ENCODE measurements at regions not wholly inside any gene's neighbourhood (a gene's known extent, or its start where the extent isn't known, plus 50 kb on each side); places are given as distances from the start of the nearest gene placed in this dataset.

- ChIA-PET CTCF (no interaction called here), POLR2A (no interaction called here)
Measured at GRCh38 chr17:33811984-33812577, 443.0 kb upstream of the CCL2 start.

GRCh38 chr17:33814852-33815251 lies 440.2 kb upstream of the CCL2 start:
- ChIA-PET POLR2A (no interaction called here), CTCF (no interaction called here)
- no peak overlapping the region for H3K4me3 ChIP-seq (ENCODE audit: low read depth, low read length)
- no peaks in the 10 kb centered on the region for H3K27me3 ChIP-seq (ENCODE audit: control insufficient read depth, insufficient read depth, low read length)
- TF ChIP-seq CTCF (IDR thresholded peaks at IDR 0.05; ENCODE audit: insufficient read depth, low read depth, low read length), result no peak
- DNase-seq (ENCODE audit: low read depth), result no peak
- H3K36me3 ChIP-seq (ENCODE audit: control insufficient read depth, insufficient read depth, low read length), result no peaks in the 10 kb centered on the region

More at GRCh38 chr17:33811984-33812577, 443.0 kb upstream of the CCL2 start:
- no peak overlapping the region for H3K4me3 ChIP-seq (ENCODE audit: low read depth, low read length)
- TF ChIP-seq CTCF (IDR thresholded peaks at IDR 0.05; ENCODE audit: insufficient read depth, low read depth, low read length), result no peak
- no peaks in the 10 kb centered on the region for H3K27me3 ChIP-seq (ENCODE audit: control insufficient read depth, insufficient read depth, low read length)
- no peak for DNase-seq (ENCODE audit: low read depth)
- no peaks in the 10 kb centered on the region for H3K36me3 ChIP-seq (ENCODE audit: control insufficient read depth, insufficient read depth, low read length)

DNA sequence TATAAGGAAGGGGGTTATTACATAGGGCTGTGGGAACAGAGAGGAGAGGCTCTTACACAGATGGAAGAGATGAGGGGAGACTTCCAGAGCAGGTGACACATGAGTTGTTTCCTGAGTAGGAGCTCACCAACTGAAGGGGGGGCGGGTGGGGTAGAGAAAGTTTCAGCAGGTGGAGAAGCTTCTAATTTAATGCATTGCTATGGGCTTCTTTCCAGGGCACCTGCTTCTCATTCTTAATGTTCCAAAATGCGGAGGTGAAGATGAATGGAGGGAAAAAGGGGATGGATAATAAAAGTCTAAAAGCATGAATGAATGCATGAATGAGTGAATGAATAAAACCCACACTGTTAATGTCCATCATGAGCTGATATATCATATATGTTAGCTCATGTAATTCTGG lies 439.0 kb upstream of the CCL2 start:
- DNase-seq (ENCODE audit: low read depth), result no peak
- POLR2A ChIA-PET, result interaction anchor here (0.6 kb wide), 1 partner anchor 64 kb away, joined by 4 read pairs; no protein-coding TSS in a partner anchor

DNA sequence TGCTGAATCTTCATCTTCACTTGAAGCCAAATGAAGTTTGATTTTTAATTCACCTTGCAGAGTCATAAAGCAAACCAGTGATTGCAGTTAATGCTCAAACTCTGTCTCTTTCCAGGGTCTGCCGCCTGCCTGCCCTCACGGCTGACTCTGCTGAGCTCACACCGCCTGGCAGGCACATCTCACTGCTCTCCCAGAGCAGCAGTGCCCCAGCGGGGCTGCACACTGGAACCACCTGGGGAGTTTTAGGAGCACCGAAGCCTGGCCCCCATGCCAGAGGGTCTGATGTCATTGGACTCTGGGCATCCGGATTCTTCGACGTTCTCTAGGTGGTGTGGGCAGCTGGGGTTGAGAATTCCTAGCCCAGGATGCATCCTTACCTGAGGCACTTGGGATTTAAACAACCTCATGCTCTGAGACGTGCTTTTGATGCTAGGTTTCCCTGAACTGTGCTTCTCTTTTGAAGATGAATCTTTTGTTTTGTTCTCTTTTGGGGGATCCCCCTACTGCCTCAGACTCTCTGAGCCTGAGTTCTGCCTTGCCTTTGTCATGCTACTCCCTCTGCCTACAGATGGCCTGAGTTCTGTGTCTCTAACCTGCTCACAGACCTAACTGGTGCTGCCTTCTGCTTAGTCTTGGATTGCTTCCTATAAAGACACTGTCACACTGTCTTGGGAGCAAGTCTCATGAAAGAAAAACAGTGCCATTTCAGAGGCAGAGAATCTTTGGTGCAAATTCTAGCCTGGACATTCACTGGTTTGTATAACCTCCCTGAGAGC lies 438.1 kb upstream of the CCL2 start:
- no peaks in the 10 kb centered on the region for H3K36me3 ChIP-seq (ENCODE audit: control insufficient read depth, insufficient read depth, low read length)
- TF ChIP-seq CTCF (IDR thresholded peaks at IDR 0.05; ENCODE audit: insufficient read depth, low read depth, low read length), result no peak
- H3K27me3 ChIP-seq (ENCODE audit: control insufficient read depth, insufficient read depth, low read length), result no peaks in the 10 kb centered on the region
- no peak for DNase-seq (ENCODE audit: low read depth)
- ChIA-PET POLR2A (no interaction called here), CTCF (no interaction called here)
- H3K4me3 ChIP-seq (ENCODE audit: low read depth, low read length), result no peak overlapping the region

More for the DNA sequence above, 439.0 kb upstream of the CCL2 start:
- no peaks in the 10 kb centered on the region for H3K36me3 ChIP-seq (ENCODE audit: control insufficient read depth, insufficient read depth, low read length)
- no peak overlapping the region for H3K4me3 ChIP-seq (ENCODE audit: low read depth, low read length)
- TF ChIP-seq CTCF (IDR thresholded peaks at IDR 0.05; ENCODE audit: insufficient read depth, low read depth, low read length), result no peak
- CTCF ChIA-PET, result no interaction called here
- no peaks in the 10 kb centered on the region for H3K27me3 ChIP-seq (ENCODE audit: control insufficient read depth, insufficient read depth, low read length)

DNA sequence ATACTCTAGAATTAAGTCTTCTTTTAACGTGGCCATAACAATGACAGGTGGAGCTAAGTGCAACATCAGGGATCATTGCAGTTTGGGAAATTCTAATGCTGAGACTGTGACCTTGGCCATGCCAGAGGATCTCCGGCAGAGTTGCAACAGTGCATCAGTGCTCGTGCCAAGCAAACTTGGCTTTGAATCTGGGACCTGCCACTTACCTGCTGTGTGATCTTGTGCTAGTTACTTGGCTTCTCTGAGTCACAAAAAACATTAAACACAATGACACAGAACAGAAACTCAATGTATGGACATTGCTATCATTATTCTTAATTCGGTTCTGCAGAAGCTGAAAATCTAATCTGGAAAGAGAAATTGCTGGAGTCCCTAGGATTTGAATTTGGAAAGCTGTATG lies 435.5 kb upstream of the CCL2 start:
- DNase-seq (ENCODE audit: low read depth), result no peak
- ChIA-PET POLR2A (no interaction called here), CTCF (interaction anchor here (1.0 kb wide), 1 partner anchor 542 kb away, joined by 3 read pairs; no protein-coding TSS in a partner anchor)
- no peak for TF ChIP-seq CTCF (IDR thresholded peaks at IDR 0.05; ENCODE audit: insufficient read depth, low read depth, low read length)
- Histone ChIP-seq H3K36me3 (ENCODE audit: control insufficient read depth, insufficient read depth, low read length) (no peaks in the 10 kb centered on the region), H3K27me3 (ENCODE audit: control insufficient read depth, insufficient read depth, low read length) (no peaks in the 10 kb centered on the region), H3K4me3 (ENCODE audit: low read depth, low read length) (no peak overlapping the region)
